ENCODE measurements at regions not wholly inside any gene's neighbourhood (a gene's known extent, or its start where the extent isn't known, plus 50 kb on each side); places are given as distances from the start of the nearest gene placed in this dataset.

DNA sequence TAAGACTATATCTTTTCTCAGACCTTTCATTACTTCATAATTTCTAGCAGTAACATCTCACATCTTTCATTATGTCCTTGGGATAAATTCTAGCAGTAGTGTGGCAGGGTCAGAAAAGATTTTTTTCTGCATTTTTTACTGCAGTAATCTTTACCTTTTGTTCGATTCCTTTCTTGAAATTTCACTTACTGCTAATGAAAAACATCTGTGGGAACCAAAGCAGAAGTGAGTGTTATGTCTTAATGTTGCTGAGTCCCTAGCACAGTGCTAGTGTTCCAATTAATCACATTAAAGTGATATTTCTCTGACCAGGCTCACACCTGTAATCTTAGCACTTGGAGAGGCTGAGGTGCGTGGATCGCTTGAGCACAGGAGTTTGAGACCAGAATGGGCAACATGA lies 123.6 kb downstream of the EHF start:
- Histone ChIP-seq H4K8ac (ENCODE audit: low read depth, low read length) (no peak overlapping the region), H2BK5ac (ENCODE audit: low read length) (no peak overlapping the region), H3K56ac (ENCODE audit: low read length) (no peak overlapping the region), H3K4me1 (ENCODE audit: control insufficient read depth, low read depth, low read length) (no peaks in the 10 kb centered on the region), H3K36me3 (ENCODE audit: control insufficient read depth, insufficient read depth, low read length) (no peaks in the 10 kb centered on the region), H3K4me3 (ENCODE audit: low read length) (no peak overlapping the region), H3K4ac (ENCODE audit: low read depth, low read length) (no peak overlapping the region), H4K5ac (ENCODE audit: low read length) (no peak overlapping the region), H3K23ac (ENCODE audit: low read length) (no peak overlapping the region), H3K9ac (ENCODE audit: low read length) (no peak overlapping the region), H3K79me1 (ENCODE audit: low read length) (no peaks in the 10 kb centered on the region), H3K4me2 (ENCODE audit: low read length) (no peak overlapping the region), H3K18ac (ENCODE audit: low read length) (no peak overlapping the region), H3K27me3 (ENCODE audit: insufficient read depth, low read length, poor library complexity) (no peaks in the 10 kb centered on the region), H3K27ac (ENCODE audit: low read depth, low read length) (no peak overlapping the region), H2BK120ac (ENCODE audit: low read depth, low read length) (no peak overlapping the region), H2BK15ac (replicated peaks; ENCODE audit: low read depth) (no peak overlapping the region), H2AK5ac (ENCODE audit: low read length) (no peak overlapping the region), H3K79me2 (ENCODE audit: control insufficient read depth, insufficient read depth, low read length) (no peaks in the 10 kb centered on the region)
- no CpG with 5 or more reads among the region's 3 CpGs for WGBS (ENCODE audit: extremely low coverage, insufficient coverage, low lambda C conversion rate)
- no peak for DNase-seq

DNA sequence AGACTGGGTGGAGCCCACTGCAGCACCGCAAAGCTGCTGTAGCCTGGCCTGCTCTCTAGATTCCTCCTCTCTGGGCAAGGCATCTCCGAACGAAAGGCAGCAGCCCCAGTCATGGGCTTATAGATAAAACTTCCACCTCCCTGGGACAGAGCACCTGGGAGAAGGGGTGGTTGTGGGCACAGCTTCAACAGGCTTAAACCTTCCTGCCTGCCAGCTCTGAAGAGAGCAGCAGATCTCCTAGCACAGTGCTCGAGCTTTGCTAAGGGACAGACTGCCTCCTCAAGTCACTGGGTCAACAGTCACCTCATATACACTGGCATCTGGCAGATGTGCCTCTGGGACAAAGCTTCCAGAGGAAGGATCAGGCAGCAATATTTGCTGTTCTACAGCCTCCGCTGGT lies 117.3 kb downstream of the EHF start:
- no peak overlapping the region for H3K4me2 ChIP-seq (ENCODE audit: low read length)
- H3K9ac ChIP-seq (ENCODE audit: low read length): no peak overlapping the region
- no peak overlapping the region for H3K4ac ChIP-seq (ENCODE audit: low read depth, low read length)
- H3K23ac ChIP-seq (ENCODE audit: low read length): no peak overlapping the region
- WGBS (ENCODE audit: extremely low coverage, insufficient coverage, low lambda C conversion rate): no CpG with 5 or more reads among the region's 5 CpGs
- H2BK120ac ChIP-seq (ENCODE audit: low read depth, low read length): no peak overlapping the region
- H3K79me2 ChIP-seq (ENCODE audit: control insufficient read depth, insufficient read depth, low read length): no peaks in the 10 kb centered on the region
- no peak overlapping the region for H2BK5ac ChIP-seq (ENCODE audit: low read length)
- DNase-seq: no peak
- no peak overlapping the region for H2AK5ac ChIP-seq (ENCODE audit: low read length)
- H4K8ac ChIP-seq (ENCODE audit: low read depth, low read length): no peak overlapping the region
- no peak overlapping the region for H3K56ac ChIP-seq (ENCODE audit: low read length)
- no peaks in the 10 kb centered on the region for H3K27me3 ChIP-seq (ENCODE audit: insufficient read depth, low read length, poor library complexity)
- H3K36me3 ChIP-seq (ENCODE audit: control insufficient read depth, insufficient read depth, low read length): no peaks in the 10 kb centered on the region
- H3K27ac ChIP-seq (ENCODE audit: low read depth, low read length): no peak overlapping the region
- no peak overlapping the region for H4K5ac ChIP-seq (ENCODE audit: low read length)
- H2BK15ac ChIP-seq (replicated peaks; ENCODE audit: low read depth): no peak overlapping the region
- H3K79me1 ChIP-seq (ENCODE audit: low read length): no peaks in the 10 kb centered on the region
- H3K4me1 ChIP-seq (ENCODE audit: control insufficient read depth, low read depth, low read length): no peaks in the 10 kb centered on the region
- no peak overlapping the region for H3K18ac ChIP-seq (ENCODE audit: low read length)
- H3K4me3 ChIP-seq (ENCODE audit: low read length): no peak overlapping the region

DNA sequence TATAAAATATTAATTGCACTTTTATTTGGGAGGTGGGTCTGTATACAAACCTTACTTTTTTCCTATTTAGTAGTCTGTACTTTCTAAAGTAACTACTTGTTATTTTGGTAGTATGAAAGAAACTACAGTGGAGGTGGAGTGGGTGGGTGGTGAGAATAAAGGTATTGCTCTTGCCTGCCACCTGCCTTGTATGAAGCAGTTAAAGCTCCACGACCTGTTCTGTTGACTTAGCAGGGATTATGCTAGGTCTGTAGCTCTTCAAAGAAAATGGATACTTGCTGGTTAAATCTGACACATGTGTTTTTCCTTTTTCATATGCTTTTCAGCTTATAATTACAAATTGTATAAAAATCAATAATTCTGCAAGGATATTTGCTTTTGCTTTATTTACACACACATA lies 111.9 kb downstream of the EHF start:
- H3K4me2 ChIP-seq (ENCODE audit: low read length): no peak overlapping the region
- no peak overlapping the region for H4K5ac ChIP-seq (ENCODE audit: low read length)
- H3K27ac ChIP-seq (ENCODE audit: low read depth, low read length): no peak overlapping the region
- H3K79me1 ChIP-seq (ENCODE audit: low read length): no peaks in the 10 kb centered on the region
- H3K23ac ChIP-seq (ENCODE audit: low read length): no peak overlapping the region
- H3K18ac ChIP-seq (ENCODE audit: low read length): no peak overlapping the region
- no peak overlapping the region for H2BK5ac ChIP-seq (ENCODE audit: low read length)
- H3K27me3 ChIP-seq (ENCODE audit: insufficient read depth, low read length, poor library complexity): no peaks in the 10 kb centered on the region
- no CpG with 5 or more reads among the region's 1 CpG for WGBS (ENCODE audit: extremely low coverage, insufficient coverage, low lambda C conversion rate)
- H3K4me3 ChIP-seq (ENCODE audit: low read length): no peak overlapping the region
- no peak overlapping the region for H2BK120ac ChIP-seq (ENCODE audit: low read depth, low read length)
- no peak overlapping the region for H4K8ac ChIP-seq (ENCODE audit: low read depth, low read length)
- no peak overlapping the region for H3K56ac ChIP-seq (ENCODE audit: low read length)
- H2BK15ac ChIP-seq (replicated peaks; ENCODE audit: low read depth): no peak overlapping the region
- no peak overlapping the region for H3K9ac ChIP-seq (ENCODE audit: low read length)
- no peaks in the 10 kb centered on the region for H3K36me3 ChIP-seq (ENCODE audit: control insufficient read depth, insufficient read depth, low read length)
- H3K4ac ChIP-seq (ENCODE audit: low read depth, low read length): no peak overlapping the region
- H3K79me2 ChIP-seq (ENCODE audit: control insufficient read depth, insufficient read depth, low read length): no peaks in the 10 kb centered on the region
- no peak for DNase-seq
- no peak overlapping the region for H2AK5ac ChIP-seq (ENCODE audit: low read length)
- no peaks in the 10 kb centered on the region for H3K4me1 ChIP-seq (ENCODE audit: control insufficient read depth, low read depth, low read length)

DNA sequence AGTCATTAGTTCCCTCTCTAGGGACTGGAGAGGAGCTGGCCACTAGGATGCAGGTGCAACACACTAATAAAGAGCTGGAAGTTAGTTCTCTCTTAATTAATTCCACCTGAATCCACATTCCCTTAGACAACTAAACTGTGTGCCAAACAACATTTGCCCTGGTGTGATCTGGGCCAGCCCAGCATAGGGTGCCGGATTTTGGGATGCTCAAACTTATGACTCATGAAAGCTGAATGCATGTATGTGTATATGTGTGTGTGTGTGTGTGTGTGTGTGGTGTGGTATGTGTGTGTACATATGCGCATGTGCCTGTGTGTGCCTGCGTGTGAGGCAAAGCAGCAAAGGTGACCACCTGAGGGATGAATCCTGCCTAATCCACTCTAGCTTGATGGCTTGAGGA lies 110.7 kb downstream of the EHF start:
- H4K8ac ChIP-seq (ENCODE audit: low read depth, low read length): no peak overlapping the region
- DNase-seq: no peak
- H3K79me2 ChIP-seq (ENCODE audit: control insufficient read depth, insufficient read depth, low read length): no peaks in the 10 kb centered on the region
- H3K27me3 ChIP-seq (ENCODE audit: insufficient read depth, low read length, poor library complexity): no peaks in the 10 kb centered on the region
- no peak overlapping the region for H3K4me2 ChIP-seq (ENCODE audit: low read length)
- no peak overlapping the region for H3K4me3 ChIP-seq (ENCODE audit: low read length)
- no peak overlapping the region for H3K4ac ChIP-seq (ENCODE audit: low read depth, low read length)
- H3K56ac ChIP-seq (ENCODE audit: low read length): no peak overlapping the region
- no CpG with 5 or more reads among the region's 3 CpGs for WGBS (ENCODE audit: extremely low coverage, insufficient coverage, low lambda C conversion rate)
- no peak overlapping the region for H3K18ac ChIP-seq (ENCODE audit: low read length)
- H3K23ac ChIP-seq (ENCODE audit: low read length): no peak overlapping the region
- no peaks in the 10 kb centered on the region for H3K36me3 ChIP-seq (ENCODE audit: control insufficient read depth, insufficient read depth, low read length)
- no peak overlapping the region for H2AK5ac ChIP-seq (ENCODE audit: low read length)
- H4K5ac ChIP-seq (ENCODE audit: low read length): no peak overlapping the region
- no peaks in the 10 kb centered on the region for H3K4me1 ChIP-seq (ENCODE audit: control insufficient read depth, low read depth, low read length)
- H2BK5ac ChIP-seq (ENCODE audit: low read length): no peak overlapping the region
- no peak overlapping the region for H2BK15ac ChIP-seq (replicated peaks; ENCODE audit: low read depth)
- no peak overlapping the region for H3K27ac ChIP-seq (ENCODE audit: low read depth, low read length)
- H3K9ac ChIP-seq (ENCODE audit: low read length): no peak overlapping the region
- H2BK120ac ChIP-seq (ENCODE audit: low read depth, low read length): no peak overlapping the region
- H3K79me1 ChIP-seq (ENCODE audit: low read length): no peaks in the 10 kb centered on the region

DNA sequence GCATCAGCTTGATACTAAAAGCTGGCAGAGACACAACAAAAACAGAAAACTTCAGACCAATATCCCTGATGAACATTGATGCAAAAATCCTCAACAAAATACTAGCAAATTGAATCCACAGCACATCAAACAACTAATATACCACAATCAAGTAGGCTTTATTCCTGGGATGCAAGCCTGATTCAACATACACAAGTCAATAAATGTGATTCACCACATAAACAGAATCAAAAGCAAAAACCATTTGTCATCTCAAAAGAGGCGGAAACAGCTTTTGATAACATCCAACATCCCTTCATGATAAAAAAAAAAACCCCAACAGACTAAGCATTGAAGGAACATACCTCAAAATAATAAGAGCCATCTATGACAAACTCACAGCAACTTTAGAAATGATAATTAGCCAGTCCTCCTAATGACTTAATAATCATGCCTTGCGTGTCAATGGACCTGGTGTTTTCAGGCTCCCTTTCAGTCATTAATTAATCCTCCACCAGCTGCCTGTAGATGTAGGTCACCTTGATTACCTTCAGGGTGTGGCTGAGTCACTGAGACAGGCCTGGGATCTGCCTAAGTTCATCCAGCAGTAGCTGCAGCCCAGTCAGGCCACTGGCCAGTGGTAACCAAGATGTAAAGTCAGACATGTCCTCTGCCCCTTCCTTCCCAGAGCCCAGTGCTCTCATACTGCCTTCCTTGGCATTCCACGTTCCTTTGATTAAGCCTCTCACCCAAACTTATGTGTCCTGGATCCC lies 109.8 kb downstream of the EHF start:
- Histone ChIP-seq H3K4me3 (ENCODE audit: low read length) (no peak overlapping the region), H3K4ac (ENCODE audit: low read depth, low read length) (no peak overlapping the region), H4K8ac (ENCODE audit: low read depth, low read length) (no peak overlapping the region), H3K4me1 (ENCODE audit: control insufficient read depth, low read depth, low read length) (no peaks in the 10 kb centered on the region), H4K5ac (ENCODE audit: low read length) (no peak overlapping the region), H3K79me2 (ENCODE audit: control insufficient read depth, insufficient read depth, low read length) (no peaks in the 10 kb centered on the region), H2BK120ac (ENCODE audit: low read depth, low read length) (no peak overlapping the region), H2AK5ac (ENCODE audit: low read length) (no peak overlapping the region), H2BK15ac (replicated peaks; ENCODE audit: low read depth) (no peak overlapping the region), H3K27me3 (ENCODE audit: insufficient read depth, low read length, poor library complexity) (no peaks in the 10 kb centered on the region), H3K23ac (ENCODE audit: low read length) (no peak overlapping the region), H3K27ac (ENCODE audit: low read depth, low read length) (no peak overlapping the region), H3K36me3 (ENCODE audit: control insufficient read depth, insufficient read depth, low read length) (no peaks in the 10 kb centered on the region), H3K9ac (ENCODE audit: low read length) (no peak overlapping the region), H3K18ac (ENCODE audit: low read length) (no peak overlapping the region), H3K56ac (ENCODE audit: low read length) (no peak overlapping the region), H3K4me2 (ENCODE audit: low read length) (no peak overlapping the region), H3K79me1 (ENCODE audit: low read length) (no peaks in the 10 kb centered on the region), H2BK5ac (ENCODE audit: low read length) (no peak overlapping the region)
- no CpG with 5 or more reads among the region's 3 CpGs for WGBS (ENCODE audit: extremely low coverage, insufficient coverage, low lambda C conversion rate)
- DNase-seq: no peak

DNA sequence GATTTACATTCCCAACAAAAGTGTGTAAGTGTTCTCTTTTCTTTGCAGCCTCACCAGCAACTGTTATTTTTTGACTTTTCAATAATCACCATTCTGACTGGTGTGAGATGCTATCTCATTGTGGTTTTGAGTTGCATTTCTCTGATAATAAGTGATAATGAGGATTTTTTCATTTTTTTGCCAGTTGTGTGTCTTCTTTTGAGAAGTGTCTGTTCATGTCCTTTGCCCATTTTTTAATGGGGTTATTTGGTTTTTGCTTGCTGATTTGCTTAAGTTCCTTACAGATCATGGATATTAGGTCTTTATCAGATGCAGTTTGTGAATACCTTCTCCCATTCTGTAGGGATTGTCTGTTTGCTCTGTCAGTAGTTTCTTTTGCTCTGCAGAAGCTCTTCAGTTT lies 107.7 kb downstream of the EHF start:
- H4K5ac ChIP-seq (ENCODE audit: low read length): no peak overlapping the region
- H3K9ac ChIP-seq (ENCODE audit: low read length): no peak overlapping the region
- no peak overlapping the region for H3K27ac ChIP-seq (ENCODE audit: low read depth, low read length)
- no peak overlapping the region for H4K8ac ChIP-seq (ENCODE audit: low read depth, low read length)
- no peak overlapping the region for H2BK15ac ChIP-seq (replicated peaks; ENCODE audit: low read depth)
- no peaks in the 10 kb centered on the region for H3K79me1 ChIP-seq (ENCODE audit: low read length)
- H2AK5ac ChIP-seq (ENCODE audit: low read length): no peak overlapping the region
- H3K4me1 ChIP-seq (ENCODE audit: control insufficient read depth, low read depth, low read length): no peaks in the 10 kb centered on the region
- H3K79me2 ChIP-seq (ENCODE audit: control insufficient read depth, insufficient read depth, low read length): no peaks in the 10 kb centered on the region
- H3K4ac ChIP-seq (ENCODE audit: low read depth, low read length): no peak overlapping the region
- H3K18ac ChIP-seq (ENCODE audit: low read length): no peak overlapping the region
- H3K23ac ChIP-seq (ENCODE audit: low read length): no peak overlapping the region
- no peaks in the 10 kb centered on the region for H3K27me3 ChIP-seq (ENCODE audit: insufficient read depth, low read length, poor library complexity)
- no peak overlapping the region for H2BK5ac ChIP-seq (ENCODE audit: low read length)
- no peak for DNase-seq
- H3K56ac ChIP-seq (ENCODE audit: low read length): no peak overlapping the region
- no peak overlapping the region for H2BK120ac ChIP-seq (ENCODE audit: low read depth, low read length)
- H3K4me2 ChIP-seq (ENCODE audit: low read length): no peak overlapping the region
- no peaks in the 10 kb centered on the region for H3K36me3 ChIP-seq (ENCODE audit: control insufficient read depth, insufficient read depth, low read length)
- H3K4me3 ChIP-seq (ENCODE audit: low read length): no peak overlapping the region
